Keratinocyte (primary cell): ENCODE measurements at regions not wholly inside any gene's neighbourhood (a gene's known extent, or its start where the extent isn't known, plus 50 kb on each side); places are given as distances from the start of the nearest gene placed in this dataset.
"Not testable (repeated sequence)": the region's sequence is repeated elsewhere in the genome, so short reads cannot be mapped to it uniquely, and the experiment has no call there.

Source experiments
- DNase-seq: peaks from one replicate; pipeline ENCODE4 v3.0.0-alpha.2; 2011; ENCODE audit warnings: low read depth, missing footprints, low spot score
- FAIRE-seq: peaks from 2 replicates; lab custom pipeline; 2011; peaks lifted over from hg19 to GRCh38; lab: Jason Lieb, UNC
- H2AFZ ChIP-seq: 2 replicates; pipeline ENCODE4 v1.6.0; 2012; ENCODE audit warnings: low read length, control low read depth, inconsistent platforms; ENCODE audit not compliant: control insufficient read depth
- H3K27ac ChIP-seq: 2 replicates; pipeline ENCODE4 v1.5.1; 2011; ENCODE audit warnings: low read length; ENCODE audit not compliant: control insufficient read depth, insufficient read depth
- H3K27me3 ChIP-seq: 3 replicates; pipeline ENCODE4 v1.6.0; 2011; ENCODE audit warnings: low read length; ENCODE audit not compliant: control insufficient read depth, insufficient read depth; ENCODE audit errors: extremely low read depth
- H3K36me3 ChIP-seq, 2 experiments: 2 replicates in 1 of 2; 3 replicates in 1 of 2; pipeline ENCODE4 v1.5.1; 2011; ENCODE audit warnings: low read length in 2 of 2, mild to moderate bottlenecking in 1 of 2; ENCODE audit not compliant: control insufficient read depth in 2 of 2, insufficient read depth in 2 of 2; ENCODE audit errors: extremely low read depth in 1 of 2
- H3K4me1 ChIP-seq: 3 replicates; pipeline ENCODE4 v1.5.1; 2011; ENCODE audit warnings: low read length; ENCODE audit not compliant: control insufficient read depth, insufficient read depth; ENCODE audit errors: extremely low read depth
- H3K4me2 ChIP-seq: 3 replicates; pipeline ENCODE4 v1.6.0; 2011; ENCODE audit warnings: low read depth, low read length; ENCODE audit not compliant: control insufficient read depth, insufficient read depth; ENCODE audit errors: extremely low read depth
- H3K4me3 ChIP-seq, 3 experiments: fragments of 200-600 bp in 1 of 3; sonication (generic) in 1 of 3; 2 replicates in 2 of 3; 3 replicates in 1 of 3; pipeline ENCODE4 v1.5.1; 2011 to 2016; ENCODE audit warnings: low read length in 3 of 3, mild to moderate bottlenecking in 3 of 3, control low read depth in 2 of 3, inconsistent platforms in 1 of 3, low read depth in 1 of 3, mixed read lengths in 1 of 3, mixed run types in 1 of 3, moderate library complexity in 1 of 3; ENCODE audit not compliant: control insufficient read depth in 2 of 3, insufficient read depth in 2 of 3; ENCODE audit errors: extremely low read depth in 1 of 3
- H3K79me2 ChIP-seq: 2 replicates; pipeline ENCODE4 v1.6.0; 2012; ENCODE audit warnings: low read length; ENCODE audit not compliant: control insufficient read depth, insufficient read depth
- H3K9ac ChIP-seq: 3 replicates; pipeline ENCODE4 v1.6.0; 2011; ENCODE audit warnings: low read length; ENCODE audit not compliant: control insufficient read depth, insufficient read depth; ENCODE audit errors: extremely low read depth
- H3K9me1 ChIP-seq: 3 replicates; pipeline ENCODE4 v1.6.0; 2011; ENCODE audit warnings: low read length; ENCODE audit not compliant: control insufficient read depth, insufficient read depth; ENCODE audit errors: extremely low read depth
- H3K9me3 ChIP-seq: 2 replicates; pipeline ENCODE4 v1.5.1; 2012; ENCODE audit warnings: low read depth, low read length; ENCODE audit not compliant: control insufficient read depth
- H4K20me1 ChIP-seq: 3 replicates; pipeline ENCODE4 v1.6.0; 2011; ENCODE audit warnings: low read length; ENCODE audit not compliant: control insufficient read depth, insufficient read depth; ENCODE audit errors: extremely low read depth
- CTCF ChIP-seq, 3 experiments: IDR thresholded peaks in 1 of 3; conservative IDR thresholded peaks in 1 of 3; optimal IDR thresholded peaks in 1 of 3; 2 replicates in 2 of 3; 3 replicates in 1 of 3; pipeline versions ENCODE3 to v1.5.1; 2011; ENCODE audit warnings: low read length in 3 of 3, mild to moderate bottlenecking in 3 of 3, moderate library complexity in 2 of 3, control low read depth in 1 of 3, inconsistent platforms in 1 of 3; ENCODE audit not compliant: insufficient read depth in 2 of 3; ENCODE audit errors: extremely low read depth in 1 of 3
- dilution Hi-C: fragments of 300-500 bp; cut with MboI; formaldehyde crosslinking; loops from one replicate; pipeline ENCODE4 v1.7.0; 2020; ENCODE audit warnings: low sequenced_read_pairs; ENCODE audit not compliant: extremely low pct_ligation_motif_present

- FAIRE-seq, H3K4me2 ChIP-seq, H2AFZ ChIP-seq: not testable (repeated sequence)
These were observed 453.9 kb downstream of the RPIA start for GRCh38 chr2:89145342-89145741.

GRCh38 chr2:89148256-89148655 is 456.8 kb downstream of the RPIA start:
- DNase-seq, H3K79me2 ChIP-seq, H3K36me3 ChIP-seq, H3K27me3 ChIP-seq, H3K4me1 ChIP-seq, H3K4me2 ChIP-seq, H3K9me3 ChIP-seq, H2AFZ ChIP-seq, H3K27ac ChIP-seq, H3K9me1 ChIP-seq, dilution Hi-C loops, H3K9ac ChIP-seq, H3K4me3 ChIP-seq, FAIRE-seq, H4K20me1 ChIP-seq: not testable (repeated sequence)

More at GRCh38 chr2:89145342-89145741, 453.9 kb downstream of the RPIA start:
- H3K4me1 ChIP-seq, H3K9me1 ChIP-seq, H3K36me3 ChIP-seq, H3K27me3 ChIP-seq, H3K9ac ChIP-seq, H3K79me2 ChIP-seq, DNase-seq, H3K4me3 ChIP-seq, H3K27ac ChIP-seq, H4K20me1 ChIP-seq, dilution Hi-C loops, H3K9me3 ChIP-seq: not testable (repeated sequence)
- peak in 1 of 3 experiments; percentile 1 for TF ChIP-seq CTCF (optimal IDR thresholded peaks at IDR 0.05 in 1 of 3, IDR thresholded peaks at IDR 0.05 in 1 of 3, conservative IDR thresholded peaks at IDR 0.05 in 1 of 3; ENCODE audit: extremely low read depth in 1 of 3, insufficient read depth in 2 of 3, low read length in 3 of 3)

GRCh38 chr2:89151699-89152098 is 460.2 kb downstream of the RPIA start:
- H4K20me1 ChIP-seq, DNase-seq, H3K9me3 ChIP-seq, dilution Hi-C loops, H3K27me3 ChIP-seq, H3K79me2 ChIP-seq, H3K4me3 ChIP-seq, H2AFZ ChIP-seq, H3K27ac ChIP-seq, H3K9ac ChIP-seq, H3K36me3 ChIP-seq, H3K4me1 ChIP-seq, FAIRE-seq, H3K9me1 ChIP-seq, H3K4me2 ChIP-seq: not testable (repeated sequence)

- not testable (repeated sequence) for H3K4me1 ChIP-seq, FAIRE-seq
These were observed 461.0 kb downstream of the RPIA start for GRCh38 chr2:89152501-89152900.

More at GRCh38 chr2:89152501-89152900, 461.0 kb downstream of the RPIA start:
- H3K27me3 ChIP-seq, H3K9me1 ChIP-seq, H3K9ac ChIP-seq, H3K79me2 ChIP-seq, H3K4me3 ChIP-seq, dilution Hi-C loops, H3K4me2 ChIP-seq, H3K9me3 ChIP-seq, DNase-seq, H2AFZ ChIP-seq, H3K27ac ChIP-seq, H3K36me3 ChIP-seq, H4K20me1 ChIP-seq: not testable (repeated sequence)
